Activated T-cell treated with anti-CD3 and anti-CD28 coated beads for 48 hours (primary cell): ENCODE measurements at regions not wholly inside any gene's neighbourhood (a gene's known extent, or its start where the extent isn't known, plus 50 kb on each side); places are given as distances from the start of the nearest gene placed in this dataset.

ENCODE experiments used
- DNase-seq: peaks from one replicate; pipeline ENCODE4 v3.0.0-alpha.2; 2020; ENCODE audit warnings: low read depth

- DNase-seq, result no peak
Measured at GRCh38 chr6:47151232-47151898, 109.2 kb upstream of the ADGRF1 start.

- DNase-seq, result no peak
Measured at GRCh38 chr6:47149554-47149953, 107.4 kb upstream of the ADGRF1 start.

DNA sequence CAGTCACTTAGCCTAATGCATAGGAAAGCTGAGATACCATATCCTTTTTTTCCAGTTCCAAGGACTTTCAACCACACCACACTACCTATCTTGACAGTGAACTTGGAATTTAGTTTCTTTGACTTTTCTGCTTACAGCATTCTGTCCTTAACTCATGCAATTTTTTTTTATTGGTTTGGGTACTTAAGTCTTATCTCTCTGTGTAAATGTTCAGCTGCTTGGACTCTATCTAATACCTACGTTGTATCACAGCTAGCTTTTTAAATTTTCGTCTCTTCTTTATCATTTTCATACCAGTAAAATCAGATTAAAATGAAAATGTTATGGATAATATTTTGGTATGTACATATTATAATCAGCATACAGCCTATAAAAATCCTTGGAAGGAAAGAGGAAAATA, 106.9 kb upstream of the ADGRF1 start:
- DNase-seq, result no peak

- DNase-seq, result no peak
Measured at GRCh38 chr6:47147836-47148344, 105.8 kb upstream of the ADGRF1 start.

GRCh38 chr6:47147175-47147727, 105.1 kb upstream of the ADGRF1 start:
- no peak for DNase-seq

DNA sequence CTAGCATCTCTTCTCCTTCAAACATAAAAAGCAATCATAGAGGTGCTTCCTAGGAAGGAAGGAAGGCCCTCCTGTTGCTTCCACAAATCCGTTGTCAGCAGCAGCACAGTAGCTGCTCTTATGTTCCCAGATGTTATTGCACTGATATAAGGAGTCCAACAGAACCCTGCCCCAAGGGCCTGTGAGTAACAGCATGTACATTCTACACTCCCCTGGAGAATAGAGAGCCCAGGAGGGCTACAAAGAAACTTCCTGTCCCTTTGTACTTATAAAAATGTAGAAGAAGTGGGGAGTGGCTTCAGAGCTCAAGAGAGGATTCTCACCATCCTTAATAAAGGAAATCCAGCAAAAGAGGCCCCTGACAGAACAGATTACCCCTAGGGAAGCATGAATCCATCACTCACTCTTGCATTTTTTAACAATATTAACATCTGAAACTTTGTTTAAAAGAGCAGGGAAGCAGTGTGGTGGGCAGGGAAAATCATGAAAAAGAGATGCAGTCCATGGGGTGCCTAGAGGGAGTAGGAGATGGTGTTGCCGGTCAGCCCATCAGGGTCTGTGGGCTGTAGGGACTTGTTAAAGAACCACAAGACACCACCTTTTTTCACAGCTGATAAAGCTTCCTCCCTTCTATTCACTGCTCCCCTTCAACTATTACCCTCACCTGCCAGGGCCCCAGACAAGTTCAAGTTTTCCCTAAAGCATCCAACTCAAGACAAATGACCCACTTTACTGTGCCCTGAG, 104.5 kb upstream of the ADGRF1 start:
- DNase-seq, result no peak

- no peak for DNase-seq
Measured at GRCh38 chr6:47145212-47145611, 103.1 kb upstream of the ADGRF1 start.

DNA sequence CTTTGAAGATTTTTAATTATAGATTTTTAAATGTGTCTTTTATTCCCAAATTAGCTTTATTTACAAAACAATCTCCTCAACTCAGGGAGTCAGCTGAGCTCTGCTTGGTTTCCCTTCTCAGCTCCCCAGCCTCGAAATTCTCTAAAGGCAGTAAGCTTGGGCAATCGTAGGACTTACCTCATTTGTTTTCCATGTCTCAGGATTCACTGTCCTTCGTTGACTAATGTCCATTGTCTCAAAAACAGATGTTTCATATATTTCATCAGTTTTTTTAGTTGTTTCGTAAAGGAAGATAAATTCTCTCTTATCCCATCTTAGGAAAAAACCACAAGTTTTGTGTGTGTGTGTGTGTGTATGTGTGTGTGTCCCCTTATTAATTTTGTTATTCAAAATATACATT, 102.2 kb upstream of the ADGRF1 start:
- DNase-seq, result no peak

DNA sequence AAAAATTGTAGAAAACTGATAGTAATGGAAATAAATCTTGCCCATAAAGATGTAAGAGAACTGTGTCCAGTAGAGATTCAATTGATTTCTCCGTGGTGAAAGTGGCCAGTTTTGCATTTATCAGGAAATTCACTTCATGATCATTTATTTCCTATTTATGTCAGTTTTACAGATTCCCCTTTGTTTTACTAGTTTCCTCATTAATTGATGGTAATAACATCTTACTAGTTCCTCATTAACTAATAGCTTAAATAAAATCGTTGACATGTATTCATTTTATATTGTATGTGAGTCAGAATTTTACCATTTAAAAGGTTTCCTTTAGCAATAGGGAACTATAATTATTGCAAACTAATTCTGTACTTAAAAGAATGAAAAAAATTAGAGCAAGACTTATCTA, 99.8 kb upstream of the ADGRF1 start:
- DNase-seq, result no peak

DNA sequence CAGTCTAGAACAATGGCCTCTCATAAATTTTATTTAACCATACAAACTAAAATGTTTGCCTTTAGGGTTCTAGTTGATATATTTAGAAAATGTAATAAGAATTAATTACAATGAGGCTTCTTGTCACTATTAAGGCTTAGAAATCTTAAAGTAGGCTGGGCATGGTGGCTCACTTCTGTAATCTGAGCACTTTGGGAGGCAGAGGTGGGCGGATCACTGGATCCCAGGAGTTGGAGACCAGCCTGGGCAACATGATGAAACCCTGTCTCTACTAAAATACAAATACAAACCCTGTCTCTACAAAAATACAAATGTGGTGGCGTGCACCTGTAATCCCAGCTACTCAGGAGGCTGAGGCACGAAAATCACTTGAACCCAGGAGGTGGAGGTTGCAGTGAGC, 99.0 kb upstream of the ADGRF1 start:
- no peak for DNase-seq

DNA sequence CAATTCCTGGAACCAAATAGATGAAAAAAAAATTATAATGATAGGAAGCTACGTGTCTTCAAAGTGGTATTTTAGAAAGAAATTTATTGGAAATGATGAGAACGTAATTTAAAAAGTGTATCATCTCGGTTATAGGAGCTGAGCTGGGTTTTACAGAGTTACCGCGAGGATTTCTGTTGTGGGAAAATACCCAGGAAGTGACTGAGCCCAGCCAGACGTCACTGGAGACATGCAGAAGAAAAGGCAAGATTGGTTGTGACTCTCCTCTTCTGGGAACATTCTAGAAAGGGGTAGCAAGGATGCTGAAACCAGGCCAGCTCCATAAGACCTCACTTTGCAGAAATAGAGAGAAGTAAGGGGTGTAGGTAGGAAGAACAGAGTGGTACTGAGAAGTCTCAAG, 95.9 kb upstream of the ADGRF1 start:
- no peak for DNase-seq

- DNase-seq, result no peak
Measured at GRCh38 chr6:47137073-47137472, 94.9 kb upstream of the ADGRF1 start.

- no peak for DNase-seq
Measured at GRCh38 chr6:47135772-47136171, 93.6 kb upstream of the ADGRF1 start.

DNA sequence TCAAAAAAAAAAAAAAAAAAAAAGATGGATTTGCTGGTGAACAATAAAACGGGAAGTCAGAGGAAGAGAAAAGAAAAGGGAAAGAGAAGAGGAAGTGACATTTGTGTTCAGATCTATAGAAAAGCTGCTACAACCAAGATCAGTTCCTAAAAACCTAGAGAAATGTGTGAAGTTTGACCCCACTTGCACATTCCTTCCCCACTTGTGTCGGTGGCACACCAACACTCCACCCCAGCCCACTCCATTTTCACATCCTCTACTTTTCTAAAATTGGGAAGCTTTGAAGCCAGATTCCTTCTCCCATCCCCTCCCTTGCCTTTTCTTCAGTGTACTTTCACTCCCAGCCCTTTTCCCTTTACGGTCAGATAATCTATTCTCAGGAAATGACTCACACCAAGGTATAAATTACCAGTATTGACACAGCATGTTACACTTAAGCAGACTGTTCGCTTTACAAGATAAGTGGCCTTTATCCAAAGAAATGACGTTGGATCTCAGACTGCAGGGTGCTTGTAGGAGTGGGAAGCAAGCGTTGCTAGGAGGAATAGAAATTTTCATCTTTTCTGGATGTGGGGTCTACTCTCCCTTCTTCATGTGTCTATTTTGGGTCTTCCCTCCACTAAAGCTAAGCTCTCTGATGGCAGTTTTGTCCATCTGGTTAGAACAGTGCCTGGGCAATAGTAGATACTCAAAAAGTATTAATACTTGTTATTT, 92.5 kb upstream of the ADGRF1 start:
- no peak for DNase-seq

DNA sequence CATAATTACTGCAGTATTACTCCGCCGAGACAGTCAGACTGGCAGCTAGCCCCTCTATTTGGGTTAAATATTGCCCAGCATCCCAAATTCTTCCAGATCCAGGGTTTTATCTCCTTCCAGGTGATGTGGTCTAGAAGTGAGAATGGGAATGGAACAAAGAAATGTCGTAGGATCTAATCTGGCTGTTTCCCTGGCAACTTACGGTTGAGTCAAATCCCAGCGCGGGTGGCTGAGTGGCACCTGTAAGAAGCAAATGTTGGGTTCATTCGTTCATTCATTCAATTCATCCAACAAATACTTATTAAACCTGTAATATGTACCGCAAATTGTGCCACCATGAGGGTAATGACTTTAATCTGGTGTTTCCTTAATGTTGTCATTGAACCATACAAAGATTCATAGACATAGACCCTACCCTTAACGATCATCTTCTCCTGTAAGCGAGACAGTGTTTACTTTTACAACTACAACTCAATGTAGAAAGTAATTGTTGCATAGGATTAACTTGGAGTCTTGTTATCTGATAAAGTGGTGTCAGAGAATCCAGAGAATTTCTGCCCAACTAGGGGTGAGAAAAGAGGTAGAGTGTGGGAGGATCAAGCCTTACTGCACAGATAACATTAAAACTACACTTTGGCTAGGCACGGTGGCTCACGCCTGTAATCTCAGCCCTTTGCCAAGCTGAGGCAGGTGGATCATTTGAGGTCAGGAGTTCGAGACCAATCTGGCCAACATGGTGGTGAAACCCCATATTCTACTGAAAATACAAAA, 91.3 kb upstream of the ADGRF1 start:
- DNase-seq, result no peak

DNA sequence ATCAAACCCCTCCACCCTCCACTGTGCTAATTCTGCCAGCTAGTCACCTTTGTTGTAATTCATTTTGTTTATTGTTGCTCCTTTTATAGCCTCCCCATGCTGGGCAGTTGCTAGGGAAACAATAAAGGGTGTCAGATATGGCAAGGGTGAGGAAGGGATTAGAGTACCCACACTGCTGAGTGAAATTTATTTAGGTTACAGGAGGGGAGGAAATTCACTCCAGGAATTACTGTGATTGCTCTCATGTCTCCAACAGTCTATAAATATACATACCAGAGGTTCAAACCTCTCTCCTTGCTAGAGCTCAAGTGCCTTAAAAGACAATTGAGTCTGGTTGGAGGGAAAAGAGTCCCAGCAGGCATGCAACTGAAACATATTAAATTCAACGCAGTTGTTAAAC, 90.6 kb upstream of the ADGRF1 start:
- DNase-seq, result no peak

GRCh38 chr6:47131773-47132172, 89.6 kb upstream of the ADGRF1 start:
- DNase-seq, result no peak

DNA sequence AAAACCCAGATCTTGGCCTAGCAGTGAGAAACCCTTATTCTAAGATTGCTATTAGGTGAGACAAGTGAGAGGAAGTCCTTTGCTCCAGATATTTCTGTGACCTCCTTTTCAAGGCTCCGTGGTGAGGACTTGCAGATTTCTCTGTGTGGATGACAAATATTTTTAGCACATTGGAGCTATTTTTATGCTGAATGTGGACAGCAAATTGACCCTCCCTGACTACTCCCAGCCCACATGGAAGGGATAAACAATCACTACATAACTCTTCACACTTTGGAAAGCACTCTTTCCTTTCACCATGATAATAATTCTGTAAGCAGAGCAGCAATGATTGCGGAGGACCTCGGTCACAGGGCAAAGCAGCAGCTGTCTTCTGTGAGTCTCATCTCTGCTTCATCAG, 88.0 kb upstream of the ADGRF1 start:
- DNase-seq, result no peak

DNA sequence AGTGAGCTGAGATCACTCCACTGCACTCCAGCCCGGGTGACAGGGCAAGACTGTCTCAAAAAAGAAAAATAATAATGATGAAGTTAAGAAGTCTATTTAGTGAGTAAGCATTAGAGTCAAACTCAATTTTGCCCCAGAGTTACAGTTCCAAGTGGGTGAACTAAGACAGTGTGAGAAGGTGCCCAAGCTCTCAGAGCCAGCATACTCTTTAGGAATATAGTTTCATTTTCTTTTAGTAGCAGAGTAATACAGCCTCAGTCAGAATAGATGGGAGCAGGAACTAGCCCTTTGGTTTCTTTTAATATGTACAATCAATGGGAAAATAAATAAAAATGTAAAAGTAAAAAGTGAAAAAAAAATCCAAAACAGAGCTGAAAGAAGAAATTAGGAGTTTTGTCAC, 87.0 kb upstream of the ADGRF1 start:
- no peak for DNase-seq

- DNase-seq, result no peak
Measured at GRCh38 chr6:47126647-47127391, 84.7 kb upstream of the ADGRF1 start.

DNA sequence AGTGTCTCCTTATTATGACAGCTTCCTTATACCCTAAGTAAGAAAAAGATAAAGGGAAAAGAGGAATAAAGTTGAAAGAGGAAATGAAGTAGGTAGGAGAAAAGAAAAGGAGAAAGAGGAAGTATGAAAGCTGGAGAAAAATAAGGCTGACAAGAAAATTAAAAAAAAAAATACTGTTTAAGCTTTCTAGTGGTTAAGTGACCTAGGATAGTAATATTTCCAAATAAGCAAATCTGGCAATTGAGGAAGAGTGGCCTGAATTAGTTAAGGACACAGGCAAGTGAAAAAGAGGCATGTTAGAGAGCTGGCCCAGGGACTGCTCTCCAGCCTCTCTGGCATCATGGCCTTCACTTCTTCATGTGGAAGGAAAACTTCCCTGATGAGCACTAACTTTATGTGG, 76.5 kb upstream of the ADGRF1 start:
- no peak for DNase-seq
